ENCODE measurements at regions not wholly inside any gene's neighbourhood (a gene's known extent, or its start where the extent isn't known, plus 50 kb on each side); places are given as distances from the start of the nearest gene placed in this dataset.

DNA sequence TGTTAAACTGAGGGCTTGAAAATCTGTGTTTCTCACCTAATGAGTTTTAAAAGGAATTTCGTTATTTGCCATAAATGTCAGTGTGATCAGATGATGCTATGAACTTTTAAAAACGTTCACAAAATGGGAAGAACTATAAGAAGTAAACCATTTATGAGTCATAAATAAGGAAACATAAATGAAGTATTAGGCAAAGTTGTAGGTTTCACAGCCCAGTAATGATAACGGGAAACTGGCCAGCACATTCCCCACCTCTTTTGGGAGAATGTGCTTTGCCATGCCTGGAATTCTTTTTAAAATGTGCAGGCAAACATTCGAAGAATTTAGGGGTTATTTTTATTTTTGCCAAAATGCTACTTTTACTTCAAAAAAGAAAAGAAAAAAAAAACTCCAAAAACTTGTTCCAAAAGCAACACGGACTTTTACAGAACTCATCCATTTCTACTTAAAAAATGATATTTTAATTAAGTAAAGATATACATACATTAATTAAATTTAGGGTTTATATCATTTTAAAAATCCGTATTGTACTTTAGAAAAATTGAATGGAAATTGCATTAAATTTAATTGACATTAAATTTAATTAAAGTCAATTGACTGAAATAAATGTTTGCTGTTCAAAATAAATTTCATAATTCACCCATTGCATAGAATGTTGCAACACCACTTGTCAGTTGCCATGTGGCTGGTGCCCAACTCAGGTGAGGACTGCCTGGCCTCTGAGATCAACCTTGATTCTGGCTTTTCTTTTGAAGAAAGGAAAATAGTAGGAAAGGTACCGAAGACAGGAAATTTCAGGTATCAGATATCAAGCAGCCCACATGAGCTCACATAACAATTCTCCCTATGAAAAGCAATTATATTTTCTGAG, 1198.5 kb downstream of the EFNB2 start:
- DNase-seq: no peak

DNA sequence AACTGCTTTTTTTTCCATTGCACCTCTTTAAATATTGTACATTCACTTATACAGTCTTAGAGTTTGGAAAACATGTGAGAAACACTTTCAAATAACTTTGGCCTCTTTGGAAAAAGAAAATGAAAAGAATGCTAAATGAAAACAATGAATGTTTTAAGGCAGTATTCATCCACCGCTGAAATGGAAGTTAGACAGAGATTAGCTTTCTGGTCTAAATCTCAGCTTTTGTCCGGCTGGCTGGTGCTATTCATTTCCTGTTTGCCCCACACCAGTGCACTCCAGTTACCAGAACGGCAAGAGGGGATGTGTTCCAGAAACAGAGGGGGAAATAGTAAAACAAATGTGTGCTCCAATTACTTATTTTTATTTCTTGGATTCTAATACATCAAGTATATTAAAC, 1201.3 kb downstream of the EFNB2 start:
- no peak for DNase-seq

DNA sequence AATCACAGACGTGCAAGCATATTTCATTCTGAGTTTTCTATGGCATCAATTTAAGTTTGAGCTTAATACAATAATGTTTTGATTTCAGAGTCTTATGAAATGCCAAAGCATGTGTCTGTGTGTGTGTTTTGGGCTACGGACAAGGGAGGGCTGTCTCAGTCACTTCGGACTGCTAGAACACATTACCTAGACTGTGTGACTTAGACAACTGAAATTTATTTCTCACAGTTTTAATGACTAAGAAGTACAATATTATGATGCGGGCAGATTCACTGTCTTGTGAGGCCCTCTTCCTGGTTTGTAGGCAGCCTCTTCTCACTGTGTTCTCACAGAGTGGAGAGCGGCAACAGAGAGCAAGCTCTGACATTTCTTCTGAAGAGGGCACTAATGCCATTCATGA, 1202.0 kb downstream of the EFNB2 start:
- DNase-seq: no peak

DNA sequence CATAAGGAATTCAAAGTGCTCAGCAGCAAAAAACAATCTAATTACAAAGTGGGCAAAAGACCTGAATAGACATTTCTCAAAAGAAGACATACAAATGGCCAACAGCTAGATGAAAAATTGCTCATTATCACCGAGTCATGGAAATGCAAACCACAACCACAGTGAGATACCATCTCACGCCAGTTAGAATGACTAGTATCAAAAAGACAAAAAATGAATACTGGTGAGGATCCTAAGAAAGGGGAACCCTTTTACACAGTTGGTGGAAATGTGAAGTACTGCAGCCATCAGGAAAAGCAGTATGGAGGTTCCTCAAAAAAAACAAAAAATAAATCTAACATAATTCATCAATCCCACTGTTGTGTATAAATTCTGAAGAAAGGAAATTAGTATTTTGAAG, 1206.1 kb downstream of the EFNB2 start:
- DNase-seq: no peak

DNA sequence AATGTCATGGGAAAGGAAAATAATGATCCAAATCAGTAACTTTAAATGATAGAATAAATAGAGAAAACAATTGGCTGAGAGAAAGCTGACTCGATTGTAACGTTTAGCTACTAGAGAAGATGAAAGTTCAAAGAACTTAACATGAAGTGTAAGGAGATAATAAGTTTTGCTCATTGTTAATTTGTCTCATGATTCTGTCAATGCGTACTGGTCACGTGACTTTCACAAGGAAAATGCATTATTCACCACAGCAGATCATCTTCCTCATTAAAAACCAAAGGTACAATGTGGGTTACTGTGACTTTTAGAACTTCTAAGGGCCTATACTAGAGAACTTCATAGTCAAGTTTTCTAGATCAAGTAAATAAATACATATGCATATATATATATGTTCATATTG, 1207.2 kb downstream of the EFNB2 start:
- DNase-seq: no peak

DNA sequence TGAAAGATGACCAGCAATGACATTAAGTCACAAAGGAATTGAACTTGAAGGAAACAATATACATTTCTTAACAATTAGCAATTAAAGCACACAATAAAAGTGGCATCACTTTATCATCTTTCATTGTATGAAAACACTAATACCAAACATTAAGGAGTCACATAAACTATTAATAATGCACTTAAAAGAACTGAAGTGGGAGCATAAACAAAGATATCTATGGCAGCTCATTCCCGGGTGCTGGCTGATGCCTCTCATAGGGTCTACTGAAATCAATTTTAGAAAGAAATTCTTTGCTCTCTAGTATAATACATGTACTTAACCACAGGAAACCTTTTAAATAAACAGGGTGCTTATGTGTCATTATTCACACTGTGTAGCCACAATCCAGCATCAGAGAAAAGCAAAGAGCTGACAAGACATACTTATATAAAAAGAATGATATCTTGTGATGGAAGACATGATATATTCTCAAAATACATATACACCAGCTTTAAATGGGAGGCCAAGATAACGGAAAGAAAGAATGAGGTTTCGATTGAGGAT, 1207.8 kb downstream of the EFNB2 start:
- DNase-seq: no peak

DNA sequence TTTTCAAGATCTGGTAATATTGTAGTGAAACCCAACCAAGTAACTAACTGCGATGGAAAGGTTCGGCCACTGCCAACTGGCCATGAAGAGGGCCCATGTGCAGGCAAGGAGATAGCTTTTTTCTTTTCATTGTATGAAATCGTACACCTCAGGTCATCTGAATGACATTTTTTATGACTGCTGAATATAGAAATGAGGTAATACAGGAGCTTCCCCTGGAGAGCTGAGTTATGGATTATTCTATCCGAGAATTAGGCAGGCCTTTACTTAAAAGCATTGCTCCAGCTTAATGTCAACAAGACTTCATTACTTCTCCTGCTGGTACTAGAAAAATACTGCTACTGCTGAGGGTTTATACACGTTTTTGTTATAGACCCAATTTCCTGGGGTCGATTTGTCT, 1215.6 kb downstream of the EFNB2 start:
- DNase-seq: no peak

DNA sequence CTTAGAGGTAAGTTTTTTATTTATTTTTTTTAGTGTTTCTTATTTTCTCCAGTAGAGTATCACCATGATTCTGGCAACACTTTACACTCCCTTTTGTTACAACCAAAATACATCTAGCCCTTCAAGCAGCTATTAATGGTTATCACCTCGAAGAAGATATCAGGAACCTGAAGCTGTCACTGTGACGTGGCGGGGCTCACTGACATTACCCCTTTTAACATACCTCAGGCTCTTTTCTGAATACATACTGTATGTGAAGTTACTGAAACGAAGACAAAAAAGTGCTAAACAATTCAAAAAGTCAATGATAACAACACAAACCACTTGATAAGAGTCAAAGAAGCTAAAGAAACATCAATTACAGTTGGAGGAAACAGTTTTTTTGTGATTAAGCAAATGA, 1218.7 kb downstream of the EFNB2 start:
- DNase-seq: no peak

DNA sequence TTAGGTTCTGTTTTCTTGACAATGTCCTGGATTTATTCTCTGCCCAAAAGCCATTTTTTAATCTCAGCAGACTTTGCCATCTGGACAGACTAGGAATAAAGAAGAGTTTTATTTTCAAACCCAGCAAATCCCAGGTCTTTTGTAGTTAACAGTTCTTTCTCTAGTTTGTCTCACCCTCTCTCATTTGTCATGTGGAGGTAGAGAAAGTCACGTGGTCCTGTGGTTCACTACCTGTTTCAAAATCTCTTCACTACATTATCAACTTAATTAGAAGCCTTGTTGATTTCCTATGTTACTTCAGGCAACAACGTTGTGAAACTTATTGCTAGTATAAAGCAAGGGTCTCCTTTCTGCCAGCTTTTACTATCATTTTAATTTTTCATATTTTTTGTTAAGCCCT, 1222.6 kb downstream of the EFNB2 start:
- DNase-seq: no peak

DNA sequence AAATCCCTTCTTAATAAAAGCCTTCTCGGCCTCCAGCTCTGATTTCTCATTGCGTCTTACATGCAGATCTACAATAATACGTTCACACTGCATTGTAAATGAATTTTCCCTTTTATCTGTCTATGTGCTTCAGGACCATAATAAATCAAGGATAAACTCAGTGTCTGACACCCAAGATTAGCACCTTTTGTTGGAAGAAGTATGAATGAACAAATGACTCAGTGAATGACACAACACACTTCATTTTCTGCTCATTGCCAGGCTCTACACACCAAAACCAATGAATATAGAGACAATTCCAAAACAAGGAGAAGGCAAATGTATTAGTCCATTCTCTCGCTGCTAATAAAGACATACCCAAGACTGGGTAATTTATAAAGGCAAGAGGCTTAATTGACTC, 1224.4 kb downstream of the EFNB2 start:
- DNase-seq: no peak

DNA sequence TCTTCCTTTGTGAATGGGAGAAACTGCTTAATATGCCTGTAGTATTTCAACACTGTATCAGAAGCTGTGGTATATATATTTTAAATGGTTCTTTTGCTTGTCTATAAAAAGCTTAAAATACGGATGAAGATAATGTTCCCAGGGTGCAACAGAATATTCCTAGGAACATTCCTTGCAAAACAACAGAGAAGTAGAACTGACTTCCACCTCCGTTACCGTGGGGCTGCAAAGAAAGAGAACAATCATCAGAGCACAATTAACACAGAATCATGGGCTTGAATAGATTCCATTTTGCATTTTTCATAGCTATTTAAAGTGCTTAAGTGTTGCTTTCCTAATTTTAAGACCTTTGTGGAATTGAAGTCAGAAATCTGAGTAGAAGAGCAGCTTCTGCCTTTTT, 1227.7 kb downstream of the EFNB2 start:
- DNase-seq: no peak

DNA sequence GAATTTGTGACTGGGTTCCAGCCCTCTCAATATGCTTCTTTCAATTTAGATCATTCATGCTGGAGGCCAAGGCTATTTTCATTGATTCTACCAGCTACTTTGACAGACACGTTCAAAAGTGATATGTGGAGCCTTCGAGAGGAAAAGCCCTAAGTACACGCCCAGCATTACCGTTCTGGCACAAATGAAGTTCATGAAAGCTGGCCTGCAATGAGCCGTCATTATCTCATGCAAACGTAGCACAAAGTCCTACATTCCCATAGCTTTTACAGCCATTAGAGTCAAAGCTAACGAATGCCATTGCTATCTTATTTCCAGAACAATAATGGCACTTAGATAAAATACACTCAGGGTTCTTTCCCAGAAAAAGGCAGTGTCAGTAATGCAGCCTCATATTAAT, 1237.6 kb downstream of the EFNB2 start:
- DNase-seq: no peak

DNA sequence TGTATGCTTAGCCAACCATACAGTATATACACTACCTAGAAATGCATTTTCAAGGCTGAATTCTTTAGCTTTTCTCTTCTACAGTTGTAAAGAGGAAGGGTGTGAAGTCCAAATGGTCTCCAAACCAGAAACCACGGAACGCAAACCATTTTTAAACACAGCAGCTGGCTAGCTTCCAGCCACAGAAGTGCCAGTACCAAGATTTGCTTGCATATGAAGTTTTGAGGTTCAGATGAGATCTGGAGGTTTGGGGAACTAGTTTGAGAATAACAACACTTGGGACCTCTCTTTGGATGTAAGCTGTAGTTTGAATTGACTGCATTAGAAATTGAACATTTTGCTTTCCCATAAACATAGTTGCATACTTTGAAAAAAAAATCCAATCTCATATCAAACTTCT, 1243.5 kb downstream of the EFNB2 start:
- DNase-seq: no peak

DNA sequence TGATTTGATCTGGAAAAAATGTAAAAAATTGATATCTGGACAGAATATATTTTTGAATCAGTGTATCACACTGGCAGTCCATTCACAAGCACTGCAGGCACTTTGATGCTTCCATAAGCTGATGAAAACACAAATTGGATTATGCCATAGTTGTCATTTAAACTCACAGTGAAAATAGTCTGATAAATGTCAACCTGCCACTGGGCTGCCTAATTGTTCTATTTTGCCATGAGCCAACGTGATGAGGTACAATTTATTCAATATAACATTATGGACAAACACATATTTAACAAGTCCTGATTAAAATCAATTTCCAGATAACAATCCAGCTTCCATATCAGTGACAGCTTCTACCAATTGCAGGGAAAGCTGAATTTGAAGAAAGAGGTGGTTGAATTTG, 1244.9 kb downstream of the EFNB2 start:
- DNase-seq: no peak

DNA sequence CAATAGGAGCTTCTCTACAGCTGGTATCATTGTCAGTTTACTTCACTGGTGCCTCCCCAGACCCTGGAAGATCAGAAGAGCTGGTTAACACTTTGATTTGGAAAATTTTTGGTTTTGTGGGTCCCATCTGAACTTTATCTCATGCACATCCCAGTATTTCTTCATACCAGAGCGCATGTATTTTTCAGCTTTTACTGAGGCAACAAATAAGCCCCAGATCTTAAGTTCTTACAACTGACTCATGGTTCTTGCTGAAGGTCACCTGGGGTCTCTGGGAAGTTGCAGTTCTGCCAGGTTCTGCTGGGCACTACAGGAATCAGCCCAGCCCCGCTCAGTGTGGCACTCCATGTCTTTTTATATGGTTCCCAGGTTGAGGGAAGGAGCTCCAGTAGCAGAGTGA, 1249.9 kb downstream of the EFNB2 start:
- no peak for DNase-seq

DNA sequence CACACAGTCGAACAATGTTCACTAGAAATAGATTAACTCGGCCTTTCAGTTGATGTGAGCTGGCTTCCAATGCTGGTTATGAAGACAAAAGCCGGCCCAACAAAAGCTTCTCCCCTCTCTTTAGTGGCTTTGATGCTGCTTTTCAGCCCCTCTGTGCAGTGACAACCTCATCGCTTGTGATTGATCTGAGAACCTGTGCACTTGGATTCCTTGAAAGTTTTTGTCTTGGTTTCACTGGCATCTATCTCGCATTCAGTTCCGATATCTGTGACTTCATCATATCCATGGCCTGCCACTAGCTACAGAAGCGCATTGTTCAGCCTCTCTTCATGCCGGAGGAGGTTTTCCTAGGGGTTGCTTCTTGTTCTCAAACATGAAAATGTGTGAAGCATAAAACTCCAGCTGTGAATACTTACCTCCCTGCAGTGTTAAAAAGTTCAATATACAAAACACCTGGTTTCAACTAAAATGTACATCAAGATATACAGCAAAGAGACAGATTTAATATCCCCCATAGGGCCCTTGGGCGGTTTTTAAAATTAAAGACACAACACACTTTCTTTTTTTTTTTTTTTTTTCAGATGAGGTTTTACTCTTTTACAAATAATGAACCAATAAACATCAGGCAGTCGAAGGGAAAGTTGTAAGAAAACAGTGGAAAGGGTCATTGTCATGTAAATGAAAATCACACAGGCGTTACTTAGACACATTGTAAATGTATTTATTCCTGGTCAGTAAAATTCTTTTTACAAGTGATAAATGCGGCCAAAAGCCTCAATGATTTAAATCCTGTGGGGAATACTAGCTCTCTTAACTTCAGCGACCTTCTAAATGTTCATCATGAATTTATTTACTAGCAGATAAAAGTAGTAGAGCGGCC, 1252.8 kb downstream of the EFNB2 start:
- DNase-seq: no peak

DNA sequence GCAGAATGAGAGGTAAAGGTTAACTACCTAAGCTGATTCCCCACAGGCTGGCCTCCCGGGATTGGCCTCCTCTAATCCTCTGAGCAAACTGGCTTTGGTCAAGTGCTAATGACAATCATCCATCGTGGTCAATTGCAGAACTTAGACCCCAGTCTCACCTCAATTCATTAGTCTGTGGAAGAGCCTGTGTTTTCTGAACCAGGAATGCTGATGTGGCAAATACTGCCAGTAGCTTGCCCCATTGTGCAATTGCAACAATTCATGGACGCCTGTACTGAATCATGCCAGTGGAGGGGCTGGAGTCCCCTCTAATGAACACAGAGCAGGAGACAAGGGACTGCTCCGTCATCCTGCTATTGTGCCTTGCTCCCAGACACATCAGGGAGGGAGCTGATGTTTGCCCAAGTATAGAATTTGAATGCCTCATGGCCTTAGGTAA, 1256.5 kb downstream of the EFNB2 start:
- no peak for DNase-seq

DNA sequence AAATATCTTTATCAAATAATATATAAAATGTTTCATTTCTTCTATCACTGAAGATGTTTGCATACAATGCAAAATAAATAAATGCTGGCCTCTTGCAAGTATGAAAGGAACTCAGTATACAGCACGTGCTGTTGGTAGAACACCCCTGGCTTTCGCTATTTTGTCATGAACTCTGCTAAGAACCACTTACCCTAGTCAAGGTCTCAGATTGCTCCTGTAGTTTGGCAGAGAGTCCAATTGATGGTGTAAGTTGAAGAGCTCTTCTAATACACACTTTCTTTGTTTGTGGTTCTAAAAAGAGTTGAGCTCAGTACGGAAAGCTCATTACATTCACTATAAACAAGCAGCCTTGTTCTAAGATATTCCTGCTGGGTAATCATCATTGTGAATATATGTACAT, 1258.9 kb downstream of the EFNB2 start:
- no peak for DNase-seq

DNA sequence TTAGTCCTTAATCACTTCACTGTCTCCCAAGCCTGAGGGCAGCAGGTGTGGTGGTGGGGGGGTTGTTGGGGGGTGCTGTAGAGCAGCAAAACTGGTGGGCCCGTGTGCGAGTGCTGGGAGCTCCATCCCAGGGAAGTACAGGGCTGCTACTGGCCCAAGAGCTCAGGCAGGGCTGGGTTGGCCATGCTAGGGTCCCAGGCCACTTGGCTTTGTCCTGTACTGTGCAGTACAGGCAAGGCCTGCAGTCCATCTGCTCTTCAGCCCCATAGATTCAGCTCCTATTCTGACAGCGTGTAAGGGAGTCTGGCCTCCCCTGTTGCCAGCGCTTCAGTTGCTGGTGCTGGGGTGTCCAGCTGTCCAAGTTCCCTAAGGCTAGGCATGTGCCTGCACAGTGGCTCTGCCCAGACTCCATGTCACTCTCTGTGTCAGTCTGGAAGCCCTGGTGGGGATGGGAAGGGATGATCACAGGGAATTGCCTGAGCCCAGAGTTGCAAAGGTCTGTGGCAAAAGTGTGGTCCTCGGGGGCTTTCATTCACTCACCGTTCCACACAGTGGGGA, 1261.7 kb downstream of the EFNB2 start:
- DNase-seq: no peak

DNA sequence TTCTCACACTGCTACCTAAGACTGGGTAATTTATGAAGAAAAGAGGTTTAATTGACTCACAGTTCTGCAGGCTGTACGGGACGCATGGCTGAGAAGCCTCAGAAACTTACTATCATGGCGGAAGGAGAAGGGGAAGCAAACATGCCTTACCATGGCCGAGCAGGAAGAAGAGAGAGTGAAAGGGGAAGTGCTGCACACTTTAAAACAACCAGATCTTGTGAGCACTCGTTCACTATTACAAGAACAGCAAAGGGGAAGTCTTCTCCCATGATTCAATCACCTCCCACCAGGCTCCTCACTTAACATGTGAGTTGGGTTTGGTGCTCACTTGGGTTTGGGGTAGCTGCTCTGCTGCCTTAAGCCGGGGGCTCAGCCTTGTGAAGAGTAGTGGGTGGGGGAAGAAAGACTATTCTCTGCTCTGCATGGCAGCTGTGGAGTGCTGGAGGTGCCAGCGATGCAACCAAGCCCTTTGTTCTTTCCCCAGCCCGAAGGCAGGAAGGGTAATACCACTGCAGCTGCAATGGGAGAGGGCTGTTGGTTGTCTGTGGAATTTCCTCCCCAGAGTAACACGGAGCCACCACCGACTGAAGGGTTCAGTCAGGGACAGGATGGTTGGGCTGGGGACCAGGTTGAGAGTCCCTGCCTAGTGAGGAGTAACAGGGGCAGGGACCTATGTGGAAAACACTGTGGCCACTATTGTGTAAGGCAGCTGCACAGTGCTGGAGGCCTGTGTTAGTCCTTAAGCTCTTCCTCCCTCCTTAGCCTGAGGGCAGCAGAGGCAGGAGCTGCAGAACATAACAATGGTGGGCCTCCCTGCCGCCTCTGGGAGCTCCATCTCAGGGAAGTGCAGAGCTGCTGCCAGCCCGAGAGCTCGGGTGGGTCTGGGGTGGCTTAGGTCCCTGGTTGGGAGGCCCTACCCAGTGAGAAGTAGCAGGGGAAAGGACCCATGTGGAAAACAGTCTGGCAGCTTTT, 1262.5 kb downstream of the EFNB2 start:
- no peak for DNase-seq

DNA sequence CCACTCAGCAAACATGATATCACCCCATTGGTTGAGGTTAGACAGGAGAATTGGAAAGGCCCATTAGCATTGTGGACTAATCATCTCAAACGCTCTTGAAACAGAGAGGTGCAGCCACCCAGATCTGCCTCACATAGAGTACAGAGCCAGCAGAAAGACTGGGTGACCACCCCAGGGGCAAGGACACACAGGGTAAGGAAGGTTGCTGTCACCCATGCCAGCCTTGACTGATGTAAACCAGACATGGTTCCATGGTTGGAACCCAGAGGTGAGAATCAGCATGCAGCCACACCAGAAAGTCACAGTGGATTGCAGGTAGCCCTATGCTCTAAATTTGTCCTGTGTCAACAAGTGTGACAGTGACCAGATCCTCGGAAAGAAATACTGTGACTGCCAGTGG, 1268.8 kb downstream of the EFNB2 start:
- DNase-seq: no peak

DNA sequence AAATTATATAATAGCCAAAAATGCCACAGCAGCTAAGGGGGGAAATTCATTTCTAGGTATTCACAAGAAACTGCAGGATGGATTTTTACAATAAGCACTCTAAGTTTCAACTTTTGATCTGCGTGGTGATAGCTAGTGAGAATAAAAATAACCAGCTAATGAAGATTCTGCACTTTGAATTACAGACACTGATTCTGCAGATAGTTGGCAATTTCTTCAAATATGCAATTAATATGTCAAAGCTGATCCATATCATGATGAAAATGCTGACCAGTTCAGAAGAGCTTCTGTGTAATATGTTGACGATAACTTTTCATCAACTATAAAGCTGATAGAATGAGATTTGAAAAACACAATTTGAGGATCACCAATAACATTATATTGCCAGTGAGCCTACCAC, 1272.9 kb downstream of the EFNB2 start:
- no peak for DNase-seq

Data from activated naive CD4-positive, alpha-beta T cell treated with Interleukin-2 at 50 U/mL for 16 hours (primary cell).